ENCODE measurements at regions not wholly inside any gene's neighbourhood (a gene's known extent, or its start where the extent isn't known, plus 50 kb on each side); places are given as distances from the start of the nearest gene placed in this dataset.

- TF ChIP-seq SPI1 (IDR thresholded peaks at IDR 0.05; ENCODE audit: borderline replicate concordance, low read depth) (no peak), POLR2AphosphoS5 (IDR thresholded peaks at IDR 0.05; ENCODE audit: low read depth) (no peak), REST (IDR thresholded peaks at IDR 0.05; ENCODE audit: insufficient replicate concordance, low read depth) (no peak), GABPA (IDR thresholded peaks at IDR 0.05; ENCODE audit: low read depth) (no peak)
- TF ChIP-seq, protein P1, sequence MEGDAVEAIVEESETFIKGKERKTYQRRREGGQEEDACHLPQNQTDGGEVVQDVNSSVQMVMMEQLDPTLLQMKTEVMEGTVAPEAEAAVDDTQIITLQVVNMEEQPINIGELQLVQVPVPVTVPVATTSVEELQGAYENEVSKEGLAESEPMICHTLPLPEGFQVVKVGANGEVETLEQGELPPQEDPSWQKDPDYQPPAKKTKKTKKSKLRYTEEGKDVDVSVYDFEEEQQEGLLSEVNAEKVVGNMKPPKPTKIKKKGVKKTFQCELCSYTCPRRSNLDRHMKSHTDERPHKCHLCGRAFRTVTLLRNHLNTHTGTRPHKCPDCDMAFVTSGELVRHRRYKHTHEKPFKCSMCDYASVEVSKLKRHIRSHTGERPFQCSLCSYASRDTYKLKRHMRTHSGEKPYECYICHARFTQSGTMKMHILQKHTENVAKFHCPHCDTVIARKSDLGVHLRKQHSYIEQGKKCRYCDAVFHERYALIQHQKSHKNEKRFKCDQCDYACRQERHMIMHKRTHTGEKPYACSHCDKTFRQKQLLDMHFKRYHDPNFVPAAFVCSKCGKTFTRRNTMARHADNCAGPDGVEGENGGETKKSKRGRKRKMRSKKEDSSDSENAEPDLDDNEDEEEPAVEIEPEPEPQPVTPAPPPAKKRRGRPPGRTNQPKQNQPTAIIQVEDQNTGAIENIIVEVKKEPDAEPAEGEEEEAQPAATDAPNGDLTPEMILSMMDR (IDR thresholded peaks at IDR 0.05; ENCODE audit: insufficient read depth, low read length), result no peak
- no peaks in the 10 kb centered on the region for H3K27me3 ChIP-seq (ENCODE audit: insufficient read depth, poor library complexity, severe bottlenecking)
- H3K4me3 ChIP-seq (replicated peaks; ENCODE audit: insufficient read depth, low read length), result no peak overlapping the region
- H3K27ac ChIP-seq (replicated peaks), result no peak overlapping the region
- no peak for DNase-seq (ENCODE audit: low read depth in 1 of 2, low spot score in 1 of 2)
These were observed 458.3 kb upstream of the ACTBL2 start for GRCh38 chr5:57940879-57941278.

DNA sequence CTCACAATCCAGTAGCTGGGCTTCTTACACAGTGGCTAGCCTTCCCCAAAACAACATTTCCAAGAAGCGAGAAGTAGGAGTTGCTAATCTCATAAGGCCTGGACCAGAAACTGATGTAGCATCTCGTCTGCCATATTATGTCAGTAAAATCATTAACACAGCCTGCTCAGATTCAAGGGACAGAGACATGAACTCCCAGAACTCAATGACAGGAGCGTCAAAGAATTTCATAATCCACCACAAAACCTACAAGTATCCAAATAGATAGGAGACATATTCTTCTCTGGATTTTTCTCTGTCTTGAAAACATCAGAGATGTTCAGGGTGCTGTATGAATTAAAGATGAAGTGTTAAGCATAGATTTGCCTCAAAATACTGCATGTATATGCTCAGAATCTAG is 457.6 kb upstream of the ACTBL2 start:
- no peaks in the 10 kb centered on the region for H3K27me3 ChIP-seq (ENCODE audit: insufficient read depth, poor library complexity, severe bottlenecking)
- no peak overlapping the region for H3K27ac ChIP-seq (replicated peaks)
- H3K4me3 ChIP-seq (replicated peaks; ENCODE audit: insufficient read depth, low read length), result no peak overlapping the region
- TF ChIP-seq SPI1 (IDR thresholded peaks at IDR 0.05; ENCODE audit: borderline replicate concordance, low read depth) (no peak), GABPA (IDR thresholded peaks at IDR 0.05; ENCODE audit: low read depth) (no peak), POLR2AphosphoS5 (IDR thresholded peaks at IDR 0.05; ENCODE audit: low read depth) (no peak), REST (IDR thresholded peaks at IDR 0.05; ENCODE audit: insufficient replicate concordance, low read depth) (no peak)
- TF ChIP-seq, protein P1 (IDR thresholded peaks at IDR 0.05; ENCODE audit: insufficient read depth, low read length), result no peak
- DNase-seq (ENCODE audit: low read depth in 1 of 2, low spot score in 1 of 2), result no peak

- no peaks in the 10 kb centered on the region for H3K27me3 ChIP-seq (ENCODE audit: insufficient read depth, poor library complexity, severe bottlenecking)
- no peak overlapping the region for H3K27ac ChIP-seq (replicated peaks)
- no peak for TF ChIP-seq POLR2AphosphoS5 (IDR thresholded peaks at IDR 0.05; ENCODE audit: low read depth)
- no peak for TF ChIP-seq SPI1 (IDR thresholded peaks at IDR 0.05; ENCODE audit: borderline replicate concordance, low read depth)
- TF ChIP-seq REST (IDR thresholded peaks at IDR 0.05; ENCODE audit: insufficient replicate concordance, low read depth), result no peak
- no peak for TF ChIP-seq GABPA (IDR thresholded peaks at IDR 0.05; ENCODE audit: low read depth)
- TF ChIP-seq, protein P1 (IDR thresholded peaks at IDR 0.05; ENCODE audit: insufficient read depth, low read length), result no peak
- DNase-seq (ENCODE audit: low read depth in 1 of 2, low spot score in 1 of 2), result no peak
- no peak overlapping the region for H3K4me3 ChIP-seq (replicated peaks; ENCODE audit: insufficient read depth, low read length)
These were observed 457.2 kb upstream of the ACTBL2 start for GRCh38 chr5:57939771-57940170.
